Stomach (tissue), 8 donors: ENCODE measurements at regions not wholly inside any gene's neighbourhood (a gene's known extent, or its start where the extent isn't known, plus 50 kb on each side); places are given as distances from the start of the nearest gene placed in this dataset.

Experiments
- DNase-seq, 2 donors: peaks; one replicate each; pipeline versions ENCODE4 v3.0.0 to v3.0.0-alpha.2; 2013 to 2019
- H3K27ac ChIP-seq, 5 donors: fragments of 200-600 bp in 4 of 5; sonication (generic) in 4 of 5; one replicate each; pipeline ENCODE4 v1.5.1; 2013 to 2019; ENCODE audit warnings: mild to moderate bottlenecking in 1 of 5, moderate library complexity in 1 of 5
- H3K27me3 ChIP-seq, 3 donors: fragments of 200-600 bp; sonication (generic); one replicate each; pipeline ENCODE4 v1.5.1; 2017 to 2019; ENCODE audit warnings: mixed run types in 1 of 3
- H3K36me3 ChIP-seq, 4 donors: fragments of 200-600 bp; sonication (generic); 1 replicate in 3 of 4; 2 replicates in 1 of 4; pipeline ENCODE4 v1.5.1; 2016 to 2019
- H3K4me1 ChIP-seq, 4 donors: fragments of 200-600 bp; sonication (generic); one replicate each; pipeline ENCODE4 v1.5.1; 2016 to 2019
- H3K4me3 ChIP-seq, 4 donors: fragments of 200-600 bp; sonication (generic) in 3 of 4; one replicate each; pipeline ENCODE4 v1.5.1; 2016 to 2019; ENCODE audit warnings: mild to moderate bottlenecking in 1 of 4
- H3K9me3 ChIP-seq, 4 donors: fragments of 200-600 bp; sonication (generic); one replicate each; pipeline ENCODE4 v1.5.1; 2016 to 2019
- CTCF ChIP-seq, 7 experiments: fragments of 450-650 bp in 4 of 7; fragments of 200-600 bp in 3 of 7; sonication (generic) in 3 of 7; IDR thresholded peaks; one replicate each; pipeline ENCODE4 v1.5.1; 2016 to 2019; ENCODE audit warnings: antibody characterized with exemption in 7 of 7, control low read depth in 2 of 7, mild to moderate bottlenecking in 1 of 7
- EP300 ChIP-seq: sonication (generic); formaldehyde crosslinking; IDR thresholded peaks from one replicate; pipeline ENCODE4 v1.6.1; 2017; ENCODE audit warnings: antibody characterized with exemption
- POLR2A ChIP-seq, 4 donors: fragments of 450-650 bp; IDR thresholded peaks; one replicate each; pipeline ENCODE4 v1.6.1; 2016; ENCODE audit warnings: antibody characterized with exemption in 4 of 4, control low read depth in 2 of 4, mild to moderate bottlenecking in 1 of 4, moderate library complexity in 1 of 4
- POLR2AphosphoS5 ChIP-seq, 3 donors: sonication (generic); formaldehyde crosslinking; IDR thresholded peaks; one replicate each; pipeline ENCODE4 v1.6.1; 2016; ENCODE audit warnings: antibody characterized with exemption in 3 of 3
- WGBS, 5 donors: extraction: QIAGEN DNeasy Blood & Tissue Kit in 3 of 5; methylation state at CpG; one replicate each; pipeline versions ENCODE4 v1.1.5 to v1.1.7; 2013 to 2018; 5-methylcytosine and 5-hydroxymethylcytosine counted together
- intact Hi-C: fragments of 100-400 bp; cut with DNase I; formaldehyde crosslinking; loops from one replicate; pipeline ENCODE4 v1.15.1; 2023; ENCODE audit warnings: low total_unique reads
- donor health status: healthy with polysubstance abuse.
- donor health status: Bipolar disorder and iron deficiency.
- donor health status: healthy.

DNA sequence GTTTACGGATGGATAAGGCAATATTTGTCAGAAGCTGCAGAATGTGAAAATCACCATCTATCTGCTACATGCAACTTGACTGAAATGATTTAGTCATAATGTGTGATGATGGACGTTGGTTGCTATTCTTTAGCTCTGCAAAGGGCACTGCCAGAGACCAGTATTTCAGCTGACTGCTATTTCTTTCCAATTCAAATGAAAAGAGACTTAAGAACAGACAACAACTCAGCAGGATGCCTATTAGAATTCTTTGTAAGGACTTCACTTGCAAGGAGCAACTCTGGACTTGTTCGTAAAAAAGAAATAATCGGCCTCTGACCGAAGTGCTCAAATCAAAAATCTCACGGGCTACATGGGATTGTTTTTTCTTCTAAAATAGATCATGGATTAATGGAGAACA lies 262.7 kb downstream of the DHX15 start:
- no peaks in the 10 kb centered on the region for H3K9me3 ChIP-seq
- H3K4me1 ChIP-seq: peaks cover 0 to 4% (median 0%) of the 10 kb centered on the region in 4 donors
- WGBS, 5 donors: 62 to 74% (median 66%) methylated on average over 6 of the region's 6 CpGs
- intact Hi-C loops: no loop called here
- H3K4me3 ChIP-seq: no peak overlapping the region
- DNase-seq: no peak
- no peak for TF ChIP-seq POLR2AphosphoS5 (IDR thresholded peaks at IDR 0.05)
- TF ChIP-seq EP300: no peak
- no peak for TF ChIP-seq CTCF (IDR thresholded peaks at IDR 0.05)
- H3K36me3 ChIP-seq: no peaks in the 10 kb centered on the region
- H3K27ac ChIP-seq: no peak overlapping the region
- H3K27me3 ChIP-seq: no peaks in the 10 kb centered on the region

DNA sequence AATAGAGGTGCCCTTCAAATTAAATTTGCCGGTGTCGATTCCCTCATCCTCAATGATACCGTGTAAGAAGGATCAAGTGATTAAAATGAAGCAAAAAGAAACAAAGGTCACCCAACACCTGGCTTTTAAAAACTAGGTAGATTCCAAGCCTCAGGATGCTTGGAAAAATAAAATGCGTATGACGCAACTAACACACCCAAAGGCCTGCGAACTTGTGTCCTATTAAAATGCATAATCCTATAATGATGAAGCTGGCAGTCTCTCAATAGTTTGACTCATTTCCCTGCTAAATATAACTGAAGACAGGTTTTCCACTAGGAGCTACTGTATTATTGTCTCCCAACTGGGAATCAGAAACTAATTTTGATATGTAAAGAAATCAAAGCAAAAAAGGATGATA lies 263.2 kb downstream of the DHX15 start:
- WGBS, 5 donors: 55 to 83% (median 74%) methylated on average over 6 of the region's 6 CpGs
- Histone ChIP-seq H3K9me3 (no peaks in the 10 kb centered on the region), H3K27ac (no peak overlapping the region), H3K4me3 (no peak overlapping the region), H3K27me3 (no peaks in the 10 kb centered on the region), H3K4me1 (peaks cover 0 to 4% (median 0%) of the 10 kb centered on the region in 4 donors), H3K36me3 (no peaks in the 10 kb centered on the region)
- DNase-seq: no peak
- intact Hi-C loops: no loop called here
- TF ChIP-seq POLR2AphosphoS5 (IDR thresholded peaks at IDR 0.05) (no peak), CTCF (IDR thresholded peaks at IDR 0.05) (no peak), EP300 (no peak), POLR2A (IDR thresholded peaks at IDR 0.05) (no peak)

DNA sequence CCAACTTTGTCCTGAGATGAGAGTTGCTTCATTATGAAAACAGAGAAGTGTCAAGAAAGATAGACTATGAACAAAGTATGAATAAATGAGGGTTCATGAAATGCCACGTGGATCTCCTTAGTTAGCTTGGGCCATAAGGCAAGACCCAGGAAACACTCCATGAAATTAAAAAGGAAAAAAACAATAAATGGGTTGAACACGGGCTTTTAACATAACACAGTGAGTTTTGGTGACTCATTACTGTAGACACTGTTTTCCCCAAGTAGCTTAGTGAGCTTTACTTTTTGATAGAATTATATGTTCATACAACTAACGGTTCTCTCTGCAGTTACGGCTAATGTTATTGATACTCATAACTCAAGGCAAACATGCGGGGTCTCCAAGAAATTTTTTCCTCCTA lies 265.0 kb downstream of the DHX15 start:
- intact Hi-C loops: no loop called here
- Histone ChIP-seq H3K27me3 (no peaks in the 10 kb centered on the region), H3K4me3 (no peak overlapping the region), H3K36me3 (no peaks in the 10 kb centered on the region), H3K27ac (no peak overlapping the region), H3K9me3 (no peaks in the 10 kb centered on the region), H3K4me1 (peaks cover 0 to 4% (median 0%) of the 10 kb centered on the region in 4 donors)
- TF ChIP-seq POLR2A (IDR thresholded peaks at IDR 0.05) (no peak), POLR2AphosphoS5 (IDR thresholded peaks at IDR 0.05) (no peak), CTCF (IDR thresholded peaks at IDR 0.05) (no peak), EP300 (no peak)
- WGBS, 5 donors: 65 to 81% (median 70%) methylated on average over 5 of the region's 5 CpGs
- DNase-seq: no peak

DNA sequence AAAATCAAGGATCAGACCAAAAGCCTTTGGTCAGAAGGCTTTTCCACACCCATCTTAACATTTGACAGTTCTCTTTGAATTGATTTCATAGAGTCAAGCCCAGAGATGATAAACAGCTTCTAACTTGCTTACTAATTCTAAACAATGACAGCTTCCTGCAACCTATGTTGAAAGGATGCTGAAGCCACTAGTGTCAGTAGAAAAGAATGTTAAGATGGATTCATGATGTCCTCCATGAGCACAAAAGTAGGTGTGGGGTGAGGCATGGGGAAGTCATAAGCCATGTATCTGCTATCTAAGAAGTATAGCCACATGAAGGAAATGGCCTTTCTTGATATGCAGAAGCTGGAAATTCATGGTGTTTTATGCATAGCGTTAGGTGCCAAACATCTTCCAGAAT lies 269.3 kb downstream of the DHX15 start:
- WGBS, 5 donors: 92 to 100% (median 100%) methylated on average over 1 of the region's 1 CpG
- H3K27ac ChIP-seq: no peak overlapping the region
- no peak for DNase-seq
- H3K36me3 ChIP-seq: no peaks in the 10 kb centered on the region
- no peaks in the 10 kb centered on the region for H3K4me1 ChIP-seq
- TF ChIP-seq POLR2AphosphoS5 (IDR thresholded peaks at IDR 0.05) (no peak), CTCF (IDR thresholded peaks at IDR 0.05) (no peak), EP300 (no peak), POLR2A (IDR thresholded peaks at IDR 0.05) (no peak)
- no peaks in the 10 kb centered on the region for H3K9me3 ChIP-seq
- H3K27me3 ChIP-seq: no peaks in the 10 kb centered on the region
- H3K4me3 ChIP-seq: no peak overlapping the region
- intact Hi-C loops: no loop called here
